RPMI7951 (cell line): ENCODE measurements at regions not wholly inside any gene's neighbourhood (a gene's known extent, or its start where the extent isn't known, plus 50 kb on each side); places are given as distances from the start of the nearest gene placed in this dataset.

Experiments used
- DNase-seq: peaks from one replicate; pipeline ENCODE4 v3.0.0-alpha.2; 2012; ENCODE audit warnings: low read depth

DNA sequence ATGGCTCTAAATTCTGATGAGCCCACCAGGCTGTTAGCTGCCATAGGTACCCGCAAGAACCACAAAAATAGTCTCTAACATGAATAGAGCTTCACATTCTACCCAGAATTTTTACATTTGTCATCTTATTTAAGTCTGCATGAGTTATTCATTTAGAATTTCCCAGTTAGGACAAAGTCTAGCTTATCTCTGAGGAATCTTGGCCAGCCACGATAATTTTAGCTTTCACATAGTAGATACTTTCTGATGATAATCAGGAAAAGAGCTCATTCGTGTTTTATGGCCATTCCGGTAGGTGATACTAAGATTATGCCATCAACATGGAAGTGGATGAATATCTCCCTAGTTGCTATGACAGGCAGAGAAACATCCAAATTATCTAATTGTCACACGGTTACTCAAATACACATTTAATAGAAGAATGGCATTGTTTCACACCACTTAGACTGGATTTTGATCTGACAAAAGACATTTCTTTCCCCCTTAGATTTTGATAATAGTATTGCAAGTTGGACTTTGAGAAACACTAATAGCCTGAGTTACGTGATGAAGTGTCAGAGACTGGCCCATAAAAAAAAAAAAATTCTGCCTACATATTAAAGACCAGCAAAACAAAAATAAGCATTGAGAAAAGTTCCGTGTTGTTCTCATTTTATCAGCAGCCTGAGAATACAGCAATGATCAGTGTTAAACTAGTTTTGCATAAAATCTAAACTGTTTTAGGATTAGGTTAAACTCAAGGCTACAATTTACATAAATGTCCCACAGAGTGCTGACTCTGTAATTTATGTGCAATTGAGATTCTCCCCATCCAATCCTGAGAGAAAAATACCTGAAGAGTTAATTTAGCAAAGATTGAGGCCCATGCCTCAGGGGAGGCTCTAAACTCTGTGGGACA lies 397.5 kb upstream of the ARID1B start:
- DNase-seq, result peak; percentile 58

DNA sequence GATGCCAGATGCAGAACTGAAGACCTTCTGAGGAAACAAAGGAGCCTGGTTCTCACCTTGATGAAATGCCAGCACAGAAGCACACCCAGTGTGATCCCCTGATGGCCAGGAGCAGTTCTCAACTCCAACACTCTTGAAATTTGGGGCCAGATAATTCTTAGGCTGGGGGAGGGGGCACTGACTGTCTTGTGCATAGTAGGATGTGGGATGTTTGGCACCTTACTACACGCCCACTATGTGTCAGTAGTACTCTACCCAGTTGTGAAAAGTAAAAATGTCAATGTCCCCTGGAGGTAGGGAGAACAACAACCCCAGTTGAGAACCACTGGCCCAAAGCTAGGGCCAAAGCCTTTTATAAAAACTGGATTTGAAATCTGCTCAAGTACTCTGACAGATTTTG lies 398.3 kb upstream of the ARID1B start:
- DNase-seq, result peak; percentile 22

DNA sequence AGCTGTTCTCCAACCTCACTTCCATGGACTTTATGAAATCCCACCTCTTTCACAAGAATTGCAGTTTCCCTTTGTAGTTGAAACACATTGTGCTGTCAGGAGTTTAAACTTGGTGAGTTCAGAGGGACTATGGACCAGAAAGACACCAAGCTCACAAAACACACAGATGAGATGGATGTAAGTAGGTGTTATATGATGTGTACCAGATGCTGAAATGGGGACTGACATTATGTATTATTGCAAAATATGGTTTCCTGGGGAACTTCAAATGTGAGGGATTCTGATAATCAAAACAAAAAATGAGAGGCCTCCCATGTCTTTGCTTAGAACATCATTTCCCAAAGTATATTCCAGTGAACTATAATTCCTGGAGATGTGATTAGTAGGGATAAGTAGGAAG lies 401.1 kb upstream of the ARID1B start:
- no peak for DNase-seq

DNA sequence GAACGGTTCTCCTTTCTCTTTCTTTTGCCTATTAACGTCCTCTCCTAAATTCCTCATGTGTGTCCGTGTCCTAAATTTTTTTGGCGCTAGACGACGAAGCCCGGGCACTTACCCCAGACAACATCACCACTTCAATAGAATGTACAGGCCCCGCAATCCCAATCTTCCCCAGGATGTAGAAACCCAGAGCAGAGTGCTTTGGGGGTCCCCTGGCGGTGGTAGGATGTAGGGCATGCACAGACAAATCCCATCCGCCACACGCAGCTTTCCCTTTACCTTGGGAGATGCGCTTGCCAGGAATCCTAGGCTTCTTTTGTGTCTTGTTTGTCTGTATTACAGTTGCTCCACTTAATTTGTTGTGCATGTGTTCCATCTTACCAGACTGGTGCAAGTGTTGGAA lies 417.3 kb upstream of the ARID1B start:
- no peak for DNase-seq

DNA sequence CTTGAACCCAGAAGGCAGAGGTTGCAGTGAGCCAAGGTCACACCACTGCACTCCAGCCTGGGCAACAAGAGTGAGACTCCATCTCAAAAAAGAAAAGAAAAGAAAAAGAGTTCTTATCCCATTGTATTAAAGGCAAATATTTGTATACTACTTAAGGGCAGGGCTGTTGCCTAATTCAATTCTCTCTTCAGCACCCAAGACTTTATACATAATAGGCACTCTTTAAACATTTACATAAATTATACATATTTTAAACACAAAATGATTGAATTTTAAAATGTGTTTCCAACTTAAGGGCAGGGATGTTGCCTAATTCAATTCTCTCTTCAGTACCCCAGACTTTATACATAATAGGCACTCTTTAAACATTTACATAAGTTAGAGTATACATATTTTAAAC lies 424.3 kb upstream of the ARID1B start:
- DNase-seq, result no peak

DNA sequence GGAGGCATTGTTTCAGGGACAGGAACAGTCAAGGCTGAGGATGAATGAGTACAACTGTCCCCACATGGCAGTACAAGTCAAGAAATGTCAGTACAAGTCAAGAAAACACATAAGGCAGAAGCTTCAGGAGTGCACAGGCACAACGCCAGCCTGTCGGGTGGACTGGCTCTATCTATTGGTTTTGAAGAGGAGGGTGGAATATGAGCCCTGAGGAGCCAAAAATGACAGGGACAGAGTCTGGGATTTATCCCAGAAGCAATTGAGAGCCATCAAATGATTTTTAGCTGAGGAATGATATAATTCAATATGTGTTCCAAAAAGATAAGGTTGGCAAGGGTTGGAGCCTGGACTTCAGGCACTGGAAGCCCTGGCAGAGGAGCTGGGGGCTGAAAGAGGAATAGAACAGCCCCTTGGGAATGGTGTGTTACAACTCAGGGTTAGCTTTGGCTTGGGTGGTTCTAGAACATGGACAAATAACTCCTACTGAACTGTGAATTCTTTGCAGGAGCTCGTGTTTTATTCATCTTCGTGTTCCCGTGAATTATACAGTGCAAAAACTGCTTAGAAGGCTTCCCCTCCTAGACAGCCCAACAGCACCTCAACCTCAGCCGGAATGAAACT lies 425.7 kb upstream of the ARID1B start:
- DNase-seq, result no peak

DNA sequence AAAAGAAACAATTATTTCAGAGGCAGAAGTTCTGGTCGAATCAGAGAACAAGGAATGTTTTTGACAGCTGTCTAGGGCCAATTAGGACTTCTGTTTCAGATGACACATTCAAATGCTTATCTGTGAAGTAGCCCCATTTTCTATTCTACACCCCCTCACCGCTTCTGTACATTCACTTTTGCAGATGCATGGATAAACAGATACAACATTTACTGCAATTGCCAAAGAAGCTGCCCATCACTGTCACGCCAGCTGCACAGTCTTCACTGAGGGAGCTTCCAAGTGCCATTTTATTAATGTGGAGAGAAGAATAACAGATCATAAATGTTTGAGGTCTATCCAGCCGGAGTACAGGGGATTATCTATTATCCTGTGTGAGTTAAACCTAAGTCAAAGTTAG lies 426.8 kb upstream of the ARID1B start:
- no peak for DNase-seq

DNA sequence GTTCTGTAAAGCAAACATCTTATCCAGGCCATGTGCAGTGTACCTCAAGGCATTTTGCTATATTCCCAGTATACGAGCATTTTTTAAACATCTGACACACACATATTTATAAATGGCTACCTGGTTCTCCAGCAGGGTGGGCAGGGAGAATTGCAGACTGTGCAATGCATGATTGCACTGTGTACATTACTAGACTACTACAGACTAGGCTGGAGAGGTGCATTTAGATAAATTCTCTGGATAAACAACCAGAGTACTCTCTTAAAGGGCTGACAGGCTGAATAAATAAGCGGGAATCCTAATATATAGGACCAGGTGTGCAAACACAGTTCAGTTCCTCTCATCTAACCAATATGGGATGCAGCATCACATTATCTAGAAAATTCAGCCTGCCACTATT lies 428.3 kb upstream of the ARID1B start:
- no peak for DNase-seq

DNA sequence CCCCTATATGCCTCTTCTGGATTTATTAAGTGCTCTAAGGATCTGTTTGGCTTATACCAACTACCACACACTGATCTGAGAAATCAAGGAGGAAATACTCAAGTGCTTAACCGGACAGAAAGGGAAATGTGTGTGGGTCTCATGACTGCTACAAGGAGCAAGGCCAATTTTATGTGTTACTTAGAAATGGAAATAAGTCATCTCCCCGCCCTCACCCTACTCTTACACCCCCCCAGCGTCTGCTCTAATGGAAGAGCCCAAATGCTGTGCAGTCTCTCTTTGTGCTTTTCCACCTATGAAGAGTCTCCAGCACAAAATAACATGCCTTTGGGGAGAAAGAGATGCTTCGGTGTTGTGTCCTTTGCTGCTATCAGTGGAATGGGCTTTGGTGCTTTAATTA lies 428.8 kb upstream of the ARID1B start:
- no peak for DNase-seq

DNA sequence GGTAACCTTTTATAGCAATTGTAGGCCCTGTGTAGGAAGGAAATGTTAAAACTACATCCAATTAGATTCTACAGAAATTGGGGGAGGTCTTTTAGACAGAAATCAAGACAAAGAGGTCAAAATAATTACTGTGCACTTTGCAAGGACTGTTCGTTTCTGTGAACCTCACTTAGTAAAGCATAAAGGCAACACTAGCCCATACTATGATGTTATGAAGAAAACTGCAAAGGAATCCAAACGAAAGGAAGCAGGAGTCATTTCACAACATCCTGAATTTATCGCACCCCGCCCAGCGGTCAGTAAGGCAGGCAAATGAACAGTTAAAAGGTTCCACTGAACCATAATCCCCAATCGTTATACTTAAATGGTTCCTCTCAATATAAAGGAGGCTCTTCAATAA lies 429.5 kb upstream of the ARID1B start:
- no peak for DNase-seq

DNA sequence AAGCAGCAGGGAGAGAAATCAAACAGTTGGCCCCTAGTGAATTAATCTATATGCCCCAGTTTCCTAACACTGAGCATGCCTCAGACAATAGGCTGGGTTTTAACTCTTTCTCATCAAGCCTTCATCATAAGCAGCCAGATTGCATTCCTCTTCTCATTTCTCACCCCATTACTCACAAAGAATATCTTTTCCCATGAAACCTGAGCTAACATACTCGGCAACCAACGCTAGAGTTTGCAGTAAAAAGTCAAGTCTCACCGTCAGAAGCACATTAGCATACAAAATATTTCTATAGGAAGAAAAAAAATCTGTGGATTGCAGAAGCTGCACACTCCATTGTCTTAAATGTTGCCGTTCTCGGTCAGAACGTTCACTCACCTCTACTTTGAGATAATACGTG lies 429.9 kb upstream of the ARID1B start:
- no peak for DNase-seq

DNA sequence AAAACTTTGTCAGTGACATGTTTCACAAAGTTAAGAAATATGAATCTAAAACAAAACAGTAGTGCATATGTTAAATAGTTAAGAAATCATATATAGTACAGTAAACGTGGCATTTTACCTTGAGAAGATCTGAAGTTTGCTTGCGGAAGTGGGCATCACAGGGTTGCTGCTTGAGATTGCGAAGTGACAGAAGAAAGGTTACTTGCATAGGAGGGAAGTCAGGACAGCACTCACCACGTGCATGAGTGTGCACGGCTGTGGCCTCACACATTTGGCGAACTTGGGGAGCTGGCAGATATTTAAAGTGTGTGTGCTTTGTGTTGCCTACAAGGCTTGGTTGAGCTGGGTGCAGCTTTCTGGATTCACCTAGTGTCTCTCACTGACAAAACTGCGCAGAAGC lies 431.5 kb upstream of the ARID1B start:
- no peak for DNase-seq

DNA sequence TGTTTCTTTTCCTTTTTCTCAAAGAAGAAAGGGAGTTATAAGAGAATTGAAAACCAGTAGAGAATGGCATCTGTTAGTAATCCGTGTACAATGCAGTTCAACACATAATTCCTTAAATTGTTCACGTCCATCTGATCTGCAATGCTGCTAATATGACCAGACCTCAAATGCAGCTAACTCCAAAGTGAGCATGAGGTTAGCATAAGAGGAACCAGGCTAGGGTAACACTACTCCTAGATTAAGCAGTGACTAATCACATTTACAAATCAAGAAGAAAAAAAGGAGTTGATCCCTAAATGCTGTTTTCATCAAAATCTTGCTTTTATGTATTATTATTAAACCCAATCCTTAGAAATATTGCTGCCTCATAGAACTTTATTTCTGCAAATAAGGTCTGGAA lies 432.7 kb upstream of the ARID1B start:
- no peak for DNase-seq

DNA sequence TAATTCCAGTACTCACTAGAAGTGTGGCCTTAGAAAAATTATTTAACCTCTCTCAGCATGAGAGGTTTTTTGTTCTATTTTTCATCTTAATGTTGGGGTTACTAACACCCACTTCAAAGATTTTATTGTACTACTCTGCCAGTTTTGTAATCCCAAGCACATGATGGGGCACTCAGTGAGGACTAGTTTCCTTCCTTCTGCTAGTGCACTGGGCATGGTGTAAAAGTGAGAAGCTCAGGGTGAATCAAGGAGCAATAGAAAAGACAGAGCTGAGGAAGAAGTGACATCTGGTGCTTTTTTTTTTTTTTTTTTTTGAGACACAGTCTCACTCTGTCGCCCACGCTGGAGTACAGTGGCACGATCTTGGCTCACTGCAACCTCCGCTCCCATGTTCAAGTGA lies 439.4 kb upstream of the ARID1B start:
- DNase-seq, result no peak

DNA sequence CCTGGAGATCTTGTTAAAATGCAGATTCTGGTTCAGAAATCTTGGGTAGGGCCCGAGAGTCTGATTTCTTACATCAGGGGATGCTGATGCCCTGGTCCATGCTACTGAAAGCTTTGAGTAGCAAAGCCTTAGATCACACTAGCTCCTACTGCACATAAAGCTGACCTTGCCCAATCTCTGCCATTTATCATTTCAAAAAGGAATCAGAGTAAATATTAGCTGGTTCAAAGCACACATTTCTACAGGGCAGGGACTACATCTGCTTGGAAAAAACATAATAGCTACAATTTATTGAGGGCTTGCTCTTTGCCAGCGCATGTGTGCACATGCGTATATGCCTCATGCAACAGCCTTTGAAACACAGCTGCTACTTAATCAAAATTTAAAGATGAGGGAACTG lies 440.4 kb upstream of the ARID1B start:
- DNase-seq, result no peak

DNA sequence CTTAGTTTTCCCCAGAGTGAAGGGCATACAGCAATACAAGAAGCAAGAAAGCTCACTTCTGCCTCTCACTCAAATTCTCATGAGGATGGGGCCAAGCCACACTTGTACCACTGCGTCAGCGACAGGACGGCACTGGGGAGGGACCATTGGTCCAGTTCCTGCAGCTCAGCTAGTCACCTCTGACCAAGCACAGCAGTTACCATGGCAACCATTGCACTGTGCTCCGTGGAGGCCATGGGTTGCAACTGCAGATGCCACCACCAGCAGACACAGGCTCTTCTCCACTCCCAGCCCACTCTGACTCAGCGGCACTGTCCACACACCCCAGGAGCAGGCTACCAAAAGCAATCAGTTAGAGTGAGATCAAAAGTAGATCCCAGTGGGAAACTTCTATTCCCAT lies 441.1 kb upstream of the ARID1B start:
- peak; percentile 35 for DNase-seq

DNA sequence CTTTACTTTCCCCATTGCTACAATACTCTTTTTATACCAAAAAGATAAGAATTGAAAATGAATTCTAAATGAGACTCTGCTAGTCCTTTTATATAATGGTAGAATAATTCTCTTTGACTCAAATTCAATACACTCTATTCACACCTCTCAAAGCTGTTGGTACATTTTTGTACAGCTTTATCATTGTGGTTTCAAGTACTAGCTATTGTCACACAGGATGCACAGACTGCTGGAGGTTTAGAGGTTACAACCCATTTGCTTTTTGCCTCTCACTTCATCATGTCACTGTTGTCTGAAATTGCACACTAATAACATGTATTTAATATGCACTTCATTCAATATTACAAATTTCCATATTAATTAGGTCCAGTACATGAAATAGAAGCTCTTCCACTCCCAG lies 442.2 kb upstream of the ARID1B start:
- DNase-seq, result no peak

DNA sequence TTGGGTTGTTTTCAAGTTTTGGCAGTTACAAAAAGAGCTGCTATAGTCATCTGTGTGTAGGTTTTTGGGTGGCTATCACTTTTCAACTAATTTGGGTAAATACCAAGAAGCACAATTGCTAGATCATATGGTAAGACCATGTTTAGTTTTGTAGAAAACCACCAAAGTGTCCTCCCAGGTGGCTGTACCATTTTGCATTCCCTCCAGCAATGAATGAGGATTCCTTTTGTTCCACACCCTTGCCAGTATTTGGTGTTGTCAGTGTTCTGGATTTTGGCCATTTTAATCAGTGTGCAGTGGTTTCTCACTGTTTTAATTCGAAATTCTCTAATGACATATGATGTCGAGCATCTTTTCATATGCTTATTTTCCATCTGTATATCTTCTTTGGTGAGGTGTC lies 457.5 kb upstream of the ARID1B start:
- no peak for DNase-seq

DNA sequence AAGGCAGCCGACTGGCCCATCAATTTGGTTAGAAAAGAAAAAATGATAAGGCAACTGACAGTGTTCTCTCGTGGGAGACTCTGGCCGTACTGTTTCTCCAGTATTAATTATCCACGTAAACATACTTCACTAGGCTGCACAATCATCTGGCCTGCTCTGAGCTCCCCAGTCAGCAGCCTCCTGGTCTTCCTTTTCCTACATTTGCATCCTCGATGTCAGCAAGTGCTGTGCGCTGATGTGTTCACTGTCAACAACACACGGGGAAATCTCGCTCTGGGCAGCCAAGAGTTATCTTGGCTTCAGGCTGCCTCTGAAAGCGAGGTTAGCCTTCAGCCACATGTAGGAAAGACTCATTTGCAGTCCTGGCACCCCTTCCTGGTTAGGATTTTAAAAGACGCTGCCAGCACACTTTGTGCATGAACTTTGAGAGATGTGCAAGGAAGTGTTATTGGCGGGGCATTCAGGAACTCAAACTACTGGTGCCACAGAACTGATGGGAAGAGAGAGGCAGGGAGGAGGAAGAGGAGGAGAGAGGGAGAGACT lies 460.5 kb upstream of the ARID1B start:
- DNase-seq, result no peak

DNA sequence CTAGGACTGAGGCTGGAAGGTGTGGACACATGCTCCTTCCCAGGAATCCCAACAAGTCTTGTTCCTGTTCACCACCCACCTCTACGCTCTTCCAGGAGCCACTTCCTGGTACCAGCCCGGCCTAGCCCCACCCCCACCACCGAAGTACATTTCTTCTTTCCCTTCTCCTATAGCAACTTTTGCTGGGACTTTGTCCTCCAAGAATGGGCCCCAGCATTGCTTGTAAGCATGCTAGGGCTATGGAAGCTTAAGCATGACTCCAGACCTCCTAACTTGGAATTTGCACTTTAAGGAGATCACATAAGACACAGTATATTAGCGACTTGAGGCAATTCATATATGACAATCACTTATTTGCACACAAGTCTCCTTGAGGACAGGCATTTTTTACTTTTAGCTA lies 462.0 kb upstream of the ARID1B start:
- no peak for DNase-seq

DNA sequence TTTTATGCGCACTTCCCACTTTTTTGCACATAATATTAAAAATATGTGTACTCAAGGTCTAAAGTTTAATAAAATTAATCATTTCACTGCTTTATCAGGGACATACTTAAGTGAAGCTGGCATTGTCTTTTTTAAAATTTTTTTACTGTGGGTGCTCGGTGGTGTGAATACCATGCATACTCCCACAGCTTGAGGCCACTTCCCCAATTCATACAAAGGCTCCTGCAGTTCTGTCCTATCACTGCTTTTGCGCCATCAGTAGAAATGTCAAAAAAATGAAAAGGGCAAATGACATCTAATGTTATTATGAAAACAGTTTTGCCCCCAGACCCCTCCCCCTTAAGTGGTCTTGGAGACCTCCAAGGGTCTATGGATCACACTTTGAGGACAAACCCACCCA lies 464.1 kb upstream of the ARID1B start:
- no peak for DNase-seq

DNA sequence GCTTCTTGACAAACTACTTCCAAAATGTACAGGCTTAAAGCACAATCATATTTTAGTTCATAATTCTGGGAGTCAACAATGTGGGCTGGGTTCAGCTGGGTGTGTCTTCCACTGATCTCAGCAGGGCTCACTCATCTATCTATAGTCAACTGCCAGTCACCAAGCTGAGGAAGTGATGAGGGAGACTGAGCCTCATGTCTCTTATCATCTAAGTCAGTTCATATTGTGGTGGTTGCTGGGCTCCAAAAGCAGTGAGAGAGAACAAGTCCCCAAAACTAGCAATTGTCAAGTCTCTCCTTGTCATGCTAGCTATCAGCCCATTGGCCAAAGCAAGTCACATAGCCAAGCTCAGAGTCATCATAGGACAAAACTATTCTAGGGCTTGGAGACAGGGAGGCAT lies 465.9 kb upstream of the ARID1B start:
- DNase-seq, result no peak

DNA sequence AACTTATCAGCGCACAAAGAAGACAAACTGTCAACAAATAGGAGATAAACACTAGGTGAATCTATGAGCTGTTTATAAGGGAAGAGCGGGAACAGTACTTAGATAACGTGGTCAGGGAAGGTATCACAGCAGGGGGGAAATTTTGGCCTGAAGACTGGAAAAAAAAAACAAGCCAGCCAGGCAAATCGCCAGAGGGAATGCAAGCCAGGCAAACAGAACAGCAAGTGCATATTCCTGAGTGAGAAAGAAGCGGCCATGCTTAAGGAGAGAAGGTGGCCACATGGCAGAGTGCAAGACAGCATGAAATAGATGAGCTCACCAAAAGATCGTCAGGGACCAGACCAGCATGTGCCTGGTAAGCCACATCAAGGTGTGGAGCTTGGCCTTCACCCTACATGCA lies 466.5 kb upstream of the ARID1B start:
- DNase-seq, result no peak
